ENCODE measurements at regions not wholly inside any gene's neighbourhood (a gene's known extent, or its start where the extent isn't known, plus 50 kb on each side); places are given as distances from the start of the nearest gene placed in this dataset.
"Not testable (repeated sequence)": the region's sequence is repeated elsewhere in the genome, so short reads cannot be mapped to it uniquely, and the experiment has no call there.

DNA sequence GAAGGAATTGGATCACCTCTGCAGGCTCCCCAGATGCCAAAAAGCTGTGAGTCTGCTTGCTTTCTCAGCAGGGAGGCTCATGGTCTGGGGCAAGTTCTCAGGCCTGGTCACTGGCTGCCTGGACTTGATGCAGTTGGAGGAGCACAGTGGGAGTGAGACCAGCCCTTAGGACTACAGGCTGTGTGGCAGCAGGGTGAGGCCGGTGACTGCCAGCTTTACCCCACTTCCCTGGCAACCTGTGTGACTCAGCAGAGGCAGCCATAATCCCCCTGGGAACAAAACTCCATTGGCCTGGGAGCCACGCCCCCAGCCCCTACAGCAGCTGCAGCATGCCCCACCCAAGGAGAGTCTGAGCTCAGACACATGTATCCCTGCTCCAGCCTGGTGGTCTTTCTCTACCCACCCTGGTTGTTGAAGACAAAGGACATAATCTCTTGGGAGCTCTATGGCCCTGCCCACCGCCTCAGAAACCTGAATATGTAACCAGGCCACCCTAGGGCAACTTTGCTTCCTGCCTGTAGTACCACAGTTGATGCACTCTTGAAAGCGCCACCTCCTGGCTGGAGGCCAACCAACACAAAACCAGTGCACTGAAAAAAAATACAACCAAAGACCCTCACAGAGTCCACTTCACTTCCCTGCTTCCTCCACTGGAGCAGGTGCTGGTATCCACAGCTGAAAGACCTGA, 106.8 kb upstream of the SPATS2L start:
- H3K27ac ChIP-seq = no peak overlapping the region
- H3K4me3 ChIP-seq = no peak overlapping the region
- no peaks in the 10 kb centered on the region for H4K20me1 ChIP-seq
- H3K9ac ChIP-seq = no peak overlapping the region
- TF ChIP-seq Cebpa-rat (IDR thresholded peaks at IDR 0.05) = no peak
- 0 out of 2 replicates have a peak, but pooled peaks cover 5% of the 10 kb centered on the region for H3K9me3 ChIP-seq
- H3K27me3 ChIP-seq = no peaks in the 10 kb centered on the region
- H3K4me2 ChIP-seq = peak overlapping the region; percentile 42
- no peaks in the 10 kb centered on the region for H3K36me3 ChIP-seq
- peaks cover 14% of the 10 kb centered on the region for H3K4me1 ChIP-seq

DNA sequence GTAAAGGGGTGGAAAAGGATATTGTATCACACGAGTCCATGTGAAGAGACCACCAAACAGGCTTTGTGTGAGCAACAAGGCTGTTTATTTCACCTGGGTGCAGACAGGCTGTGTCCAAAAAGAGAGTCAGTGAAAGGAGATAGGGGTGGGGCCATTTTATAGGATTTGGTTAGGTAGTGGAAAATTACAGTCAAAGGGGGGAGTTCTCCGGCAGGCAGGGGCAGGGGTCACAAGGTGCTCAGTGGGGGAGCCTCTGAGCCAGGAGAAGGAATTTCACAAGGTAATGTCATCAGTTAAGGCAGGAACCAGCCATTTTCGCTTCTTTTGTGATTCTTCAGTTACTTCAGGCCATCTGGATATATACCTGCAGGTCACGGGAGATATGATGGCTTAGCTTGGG, 104.7 kb upstream of the SPATS2L start:
- Histone ChIP-seq H3K4me1 (peaks cover 14% of the 10 kb centered on the region), H3K9me3 (peaks cover 12% of the 10 kb centered on the region; the same call in 1 of the 2 replicates)
- H3K4me2 ChIP-seq, H3K36me3 ChIP-seq, H3K27ac ChIP-seq, H3K4me3 ChIP-seq, H3K9ac ChIP-seq, H4K20me1 ChIP-seq, H3K27me3 ChIP-seq: not testable (repeated sequence)

DNA sequence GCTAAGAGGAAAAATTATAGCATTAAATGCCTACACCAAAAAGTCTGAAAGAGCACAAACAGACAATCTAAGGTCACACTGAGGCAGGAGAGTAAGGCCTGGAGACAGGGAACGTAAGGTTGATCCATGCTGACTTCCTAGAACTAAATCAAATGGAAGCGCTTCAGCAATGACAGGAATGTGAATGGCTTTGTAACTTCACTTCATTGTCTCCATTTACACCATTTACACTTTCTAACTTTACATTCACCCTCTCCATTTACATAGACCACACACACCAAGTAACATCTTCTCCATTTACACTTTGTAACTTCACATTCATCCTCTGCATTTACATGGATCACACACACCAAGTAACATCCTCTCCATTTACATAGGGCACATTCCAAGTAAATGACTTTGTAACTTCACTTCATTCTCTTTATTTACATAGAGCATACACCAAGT, 103.1 kb upstream of the SPATS2L start:
- TF ChIP-seq Cebpa-rat (IDR thresholded peaks at IDR 0.05) = no peak
- H4K20me1 ChIP-seq = no peaks in the 10 kb centered on the region
- no peak overlapping the region for H3K9ac ChIP-seq
- peaks cover 14% of the 10 kb centered on the region for H3K4me1 ChIP-seq
- H3K36me3 ChIP-seq = no peaks in the 10 kb centered on the region
- H3K27ac ChIP-seq = no peak overlapping the region
- H3K4me2 ChIP-seq = no peak overlapping the region
- peaks cover 12% of the 10 kb centered on the region; the same call in 1 of the 2 replicates for H3K9me3 ChIP-seq
- no peaks in the 10 kb centered on the region for H3K27me3 ChIP-seq
- H3K4me3 ChIP-seq = no peak overlapping the region

DNA sequence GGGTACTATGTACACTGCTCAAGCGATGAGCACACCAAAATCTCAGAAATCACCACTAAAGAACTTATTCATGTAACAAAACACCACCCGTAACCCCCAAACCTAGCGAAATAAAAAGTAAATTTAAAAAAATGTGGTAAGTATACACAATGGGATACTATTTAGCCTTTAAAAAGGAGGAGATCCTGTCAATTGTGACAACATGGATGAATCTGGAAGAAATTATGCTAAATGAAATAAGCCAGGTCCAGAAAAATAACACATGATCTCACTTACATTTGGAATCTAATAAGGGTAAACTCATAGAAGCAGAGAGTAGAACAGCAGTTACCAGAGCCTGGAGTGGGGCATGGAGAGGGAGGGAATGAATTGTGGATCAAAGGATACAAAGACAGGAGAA, 98.5 kb upstream of the SPATS2L start:
- no peaks in the 10 kb centered on the region for H3K36me3 ChIP-seq
- peaks cover 5% of the 10 kb centered on the region for H3K4me1 ChIP-seq
- no peak for TF ChIP-seq Cebpa-rat (IDR thresholded peaks at IDR 0.05)
- H3K4me2 ChIP-seq = no peak overlapping the region
- no peaks in the 10 kb centered on the region for H4K20me1 ChIP-seq
- H3K9ac ChIP-seq = no peak overlapping the region
- H3K27ac ChIP-seq = no peak overlapping the region
- peaks cover 6% of the 10 kb centered on the region; the same call in 1 of the 2 replicates for H3K9me3 ChIP-seq
- H3K27me3 ChIP-seq = no peaks in the 10 kb centered on the region
- no peak overlapping the region for H3K4me3 ChIP-seq

DNA sequence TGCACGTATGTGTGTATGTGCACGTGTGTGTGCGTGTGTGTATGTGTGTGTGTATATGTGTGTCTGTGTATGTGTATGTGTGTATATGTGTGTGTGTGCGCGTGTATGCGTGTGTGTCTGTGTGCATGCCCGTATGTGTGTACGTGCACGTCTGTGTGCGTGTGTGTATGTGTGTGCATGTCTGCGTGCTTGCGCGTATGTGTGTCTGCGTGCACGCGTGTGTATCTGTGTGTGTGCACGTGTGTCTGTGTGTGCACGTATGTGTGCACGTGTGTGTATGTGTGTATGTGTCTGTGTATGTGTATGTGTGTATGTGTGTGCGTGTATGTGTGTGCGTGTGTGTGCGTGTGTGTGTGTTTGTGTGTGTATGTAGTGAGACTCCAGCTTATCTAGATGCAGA, 97.5 kb upstream of the SPATS2L start:
- H4K20me1 ChIP-seq = no peaks in the 10 kb centered on the region
- H3K27ac ChIP-seq = no peak overlapping the region
- no peak overlapping the region for H3K4me2 ChIP-seq
- no peak overlapping the region for H3K9ac ChIP-seq
- peaks cover 11% of the 10 kb centered on the region for H3K4me1 ChIP-seq
- no peaks in the 10 kb centered on the region for H3K27me3 ChIP-seq
- H3K9me3 ChIP-seq = peaks cover 6% of the 10 kb centered on the region; the same call in 1 of the 2 replicates
- H3K36me3 ChIP-seq = no peaks in the 10 kb centered on the region
- H3K4me3 ChIP-seq = no peak overlapping the region
- no peak for TF ChIP-seq Cebpa-rat (IDR thresholded peaks at IDR 0.05)

DNA sequence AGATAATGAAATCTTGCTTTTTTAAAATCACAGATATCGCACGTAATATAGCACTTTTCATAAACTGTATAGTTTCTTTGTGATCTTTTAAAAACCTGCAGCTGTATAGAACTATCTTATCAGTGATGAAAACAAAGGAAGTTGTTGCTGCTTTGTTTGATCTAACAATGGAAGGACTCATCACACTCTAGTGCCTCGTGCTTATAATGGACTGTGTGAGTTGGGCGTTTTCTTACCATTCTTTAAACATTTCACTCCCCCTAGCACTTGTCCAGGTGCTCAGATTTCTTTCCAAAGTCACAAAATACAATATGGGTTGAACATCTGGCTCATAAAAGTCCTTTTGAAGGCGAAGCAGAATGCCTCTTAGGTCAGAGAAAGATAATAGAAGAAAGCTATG, 94.8 kb upstream of the SPATS2L start:
- H3K4me1 ChIP-seq = peaks cover 11% of the 10 kb centered on the region
- H3K36me3 ChIP-seq = no peaks in the 10 kb centered on the region
- no peak overlapping the region for H3K4me3 ChIP-seq
- no peaks in the 10 kb centered on the region for H3K27me3 ChIP-seq
- no peak overlapping the region for H3K27ac ChIP-seq
- H3K9ac ChIP-seq = no peak overlapping the region
- no peaks in the 10 kb centered on the region for H4K20me1 ChIP-seq
- peaks cover under 1% of the 10 kb centered on the region; the same call in 1 of the 2 replicates for H3K9me3 ChIP-seq
- H3K4me2 ChIP-seq = no peak overlapping the region
- no peak for TF ChIP-seq Cebpa-rat (IDR thresholded peaks at IDR 0.05)

DNA sequence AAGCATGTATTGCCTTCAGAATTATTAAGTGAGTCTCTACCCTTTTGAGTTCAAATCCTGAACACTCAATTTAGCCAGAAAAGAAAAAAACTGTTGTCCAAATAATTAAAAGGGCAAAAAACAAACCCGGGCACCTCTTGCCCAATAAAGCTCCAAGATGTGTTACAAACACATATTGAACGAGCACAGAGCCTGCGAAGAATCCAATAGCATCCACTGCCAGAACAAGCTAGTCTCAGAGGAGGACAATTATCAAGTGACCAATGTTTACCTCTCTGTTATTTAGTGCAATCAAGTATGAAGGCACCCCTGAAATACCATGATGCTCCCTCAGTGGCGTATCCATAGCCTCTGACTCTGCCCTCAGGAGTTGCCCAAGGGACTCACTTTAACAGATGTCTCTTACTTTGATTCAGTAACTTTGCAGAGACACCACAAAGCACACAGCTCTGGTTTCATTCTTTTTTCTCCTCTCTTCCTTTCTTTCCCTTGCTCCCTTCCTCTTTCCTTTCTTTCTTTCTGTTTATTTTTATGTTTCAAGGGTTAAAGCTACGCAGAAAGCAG, 93.5 kb upstream of the SPATS2L start:
- H4K20me1 ChIP-seq = no peaks in the 10 kb centered on the region
- H3K27ac ChIP-seq = no peak overlapping the region
- no peak overlapping the region for H3K9ac ChIP-seq
- no peak for TF ChIP-seq Cebpa-rat (IDR thresholded peaks at IDR 0.05)
- H3K27me3 ChIP-seq = no peaks in the 10 kb centered on the region
- peaks cover 11% of the 10 kb centered on the region for H3K4me1 ChIP-seq
- no peaks in the 10 kb centered on the region for H3K9me3 ChIP-seq
- peak overlapping the region; percentile 30 for H3K4me2 ChIP-seq
- no peaks in the 10 kb centered on the region for H3K36me3 ChIP-seq
- H3K4me3 ChIP-seq = no peak overlapping the region

DNA sequence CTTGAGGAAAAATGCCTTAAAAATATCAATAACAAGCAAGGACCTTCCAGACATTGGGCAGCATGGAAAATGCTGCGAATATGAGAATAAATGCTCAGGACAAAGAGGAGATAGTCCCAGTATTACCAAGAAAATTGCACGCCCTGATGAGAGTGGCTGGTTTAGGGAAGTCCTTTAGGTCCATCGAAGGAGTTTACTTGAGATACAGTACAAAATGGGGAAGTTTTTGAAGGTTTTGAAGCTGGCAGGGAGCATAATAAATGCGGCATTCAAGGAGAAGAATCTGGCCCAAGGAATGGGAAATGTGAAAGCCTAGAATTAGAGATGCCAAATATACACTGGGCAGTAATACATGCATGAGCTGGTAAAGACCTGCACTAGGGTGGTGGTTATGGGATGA, 90.2 kb upstream of the SPATS2L start:
- Histone ChIP-seq H3K9me3 (no peaks in the 10 kb centered on the region), H3K9ac (no peak overlapping the region), H3K27me3 (no peaks in the 10 kb centered on the region), H3K36me3 (no peaks in the 10 kb centered on the region), H3K4me2 (no peak overlapping the region), H3K27ac (no peak overlapping the region), H4K20me1 (no peaks in the 10 kb centered on the region), H3K4me3 (no peak overlapping the region), H3K4me1 (peaks cover 11% of the 10 kb centered on the region)
- no peak for TF ChIP-seq Cebpa-rat (IDR thresholded peaks at IDR 0.05)

DNA sequence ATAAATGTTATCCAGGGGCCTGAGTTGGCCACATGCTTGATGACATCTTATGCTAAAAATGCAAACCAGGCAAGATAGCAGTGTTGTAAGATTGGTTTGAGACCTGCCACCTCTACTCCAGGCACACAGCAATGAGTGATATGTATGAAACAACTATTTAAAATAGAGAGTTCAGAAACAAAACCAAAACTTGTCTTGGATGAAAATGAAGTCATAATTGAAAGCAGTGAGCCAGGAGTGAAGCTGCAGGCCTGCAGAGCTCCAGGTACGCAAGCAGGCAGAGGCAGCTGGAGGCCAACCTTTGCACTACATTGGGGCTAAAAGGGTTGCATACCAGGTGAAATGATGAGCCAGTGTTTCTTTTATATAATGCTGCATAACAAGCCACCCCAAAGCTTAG, 89.2 kb upstream of the SPATS2L start:
- Histone ChIP-seq H3K27me3 (no peaks in the 10 kb centered on the region), H3K36me3 (no peaks in the 10 kb centered on the region), H3K9ac (no peak overlapping the region), H3K27ac (no peak overlapping the region), H3K4me2 (no peak overlapping the region), H3K4me3 (no peak overlapping the region), H4K20me1 (no peaks in the 10 kb centered on the region), H3K4me1 (peaks cover 11% of the 10 kb centered on the region), H3K9me3 (no peaks in the 10 kb centered on the region)
- no peak for TF ChIP-seq Cebpa-rat (IDR thresholded peaks at IDR 0.05)

DNA sequence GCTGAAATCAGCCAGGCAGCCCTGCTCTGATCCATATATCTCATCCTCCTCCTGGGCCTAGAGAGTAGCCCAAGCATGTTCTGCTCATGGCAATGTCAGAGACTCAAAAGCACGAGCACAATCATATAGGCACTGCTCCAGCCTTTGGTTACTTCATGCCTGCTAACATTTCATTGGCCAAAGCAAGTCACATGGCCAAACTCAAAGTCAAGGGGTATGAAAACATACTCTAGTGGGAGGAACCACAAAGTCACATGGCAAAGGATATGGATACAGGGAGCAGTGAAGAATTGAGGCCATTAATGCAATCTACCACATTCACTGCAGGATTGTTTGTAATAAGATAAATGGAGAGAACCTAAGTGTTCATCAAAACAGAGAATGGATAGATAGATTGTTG, 87.8 kb upstream of the SPATS2L start:
- Histone ChIP-seq H3K27me3 (no peaks in the 10 kb centered on the region), H3K36me3 (no peaks in the 10 kb centered on the region)

More for the DNA sequence above, 87.8 kb upstream of the SPATS2L start:
- no peaks in the 10 kb centered on the region for H3K9me3 ChIP-seq
- H3K9ac ChIP-seq = no peak overlapping the region
- no peak for TF ChIP-seq Cebpa-rat (IDR thresholded peaks at IDR 0.05)
- 0 out of 2 replicates have a peak, but pooled peaks cover under 1% of the 10 kb centered on the region for H3K4me1 ChIP-seq
- no peak overlapping the region for H3K27ac ChIP-seq
- H3K4me2 ChIP-seq = no peak overlapping the region
- H3K4me3 ChIP-seq = no peak overlapping the region
- H4K20me1 ChIP-seq = no peaks in the 10 kb centered on the region

Data from BLaER1 (cell line).